PC-9 (cell line): ENCODE measurements at regions not wholly inside any gene's neighbourhood (a gene's known extent, or its start where the extent isn't known, plus 50 kb on each side); places are given as distances from the start of the nearest gene placed in this dataset.

Source experiments
- BruUV-seq: library from RNA; stranded (reverse); fragments of 400-500 nt; replicated peaks from 2 replicates; lab custom pipeline; 2021; lab: Mats Ljungman, UMichigan
- CTCF ChIA-PET: fragments of 300-600 bp; sonication (Branson Sonifier 250); formaldehyde crosslinking; loops from one replicate; lab custom pipeline; 2022; ENCODE audit warnings: antibody characterized with exemption; lab: Charles Lee
- POLR2A ChIA-PET: fragments of 300-600 bp; sonication (Branson Sonifier 250); formaldehyde crosslinking; loops from one replicate; lab custom pipeline; 2022; ENCODE audit warnings: antibody characterized with exemption; ENCODE audit not compliant: unreplicated experiment; lab: Charles Lee
- DNase-seq, 2 experiments: peaks; one replicate each; pipeline versions ENCODE4 v3.0.0 to v3.0.0-alpha.2; 2015 to 2022; ENCODE audit warnings: mixed read lengths in 1 of 2
- H2AFZ ChIP-seq: fragments of 200-600 bp; sonication (generic); 2 replicates; pipeline ENCODE4 v1.8.1; 2017; ENCODE audit warnings: antibody characterized with exemption
- H3F3A ChIP-seq: fragments of 200-600 bp; sonication (generic); 2 replicates; pipeline ENCODE4 v1.8.1; 2017; ENCODE audit warnings: antibody characterized with exemption, mild to moderate bottlenecking, low read depth; ENCODE audit not compliant: insufficient read depth
- H3K27ac ChIP-seq: fragments of 200-600 bp; sonication (generic); 2 replicates; pipeline ENCODE4 v1.6.1; 2016; ENCODE audit warnings: mixed run types
- H3K27me3 ChIP-seq: fragments of 200-600 bp; sonication (generic); 2 replicates; pipeline ENCODE4 v1.6.1; 2016; ENCODE audit warnings: low read depth, mixed run types; ENCODE audit not compliant: insufficient read depth
- H3K36me3 ChIP-seq: fragments of 200-600 bp; sonication (generic); 2 replicates; pipeline ENCODE4 v1.6.1; 2016; ENCODE audit warnings: low read depth, mixed run types
- H3K4me1 ChIP-seq: fragments of 200-600 bp; sonication (generic); replicated peaks from 2 replicates; pipeline ENCODE4 v1.6.1; 2016; ENCODE audit warnings: mixed run types; ENCODE audit not compliant: insufficient read depth
- H3K4me2 ChIP-seq: fragments of 200-600 bp; sonication (generic); 2 replicates; pipeline ENCODE4 v1.6.1; 2017; ENCODE audit warnings: mixed run types
- H3K4me3 ChIP-seq: fragments of 200-600 bp; sonication (generic); 2 replicates; pipeline ENCODE4 v1.6.1; 2016; ENCODE audit warnings: mixed run types
- H3K79me2 ChIP-seq: fragments of 200-600 bp; sonication (generic); 2 replicates; pipeline ENCODE4 v1.6.1; 2017; ENCODE audit warnings: low read depth, mixed run types
- H3K9me2 ChIP-seq: fragments of 200-600 bp; sonication (generic); 2 replicates; pipeline ENCODE4 v1.8.1; 2017; ENCODE audit warnings: mild to moderate bottlenecking; ENCODE audit not compliant: insufficient read depth
- H3K9me3 ChIP-seq: fragments of 200-600 bp; sonication (generic); 2 replicates; pipeline ENCODE4 v1.8.1; 2016; ENCODE audit warnings: low read depth; ENCODE audit not compliant: insufficient read depth
- H4K20me1 ChIP-seq: fragments of 200-600 bp; sonication (generic); 2 replicates; pipeline ENCODE4 v1.8.1; 2017; ENCODE audit not compliant: insufficient read depth
- EZH2 ChIP-seq: fragments of 200-600 bp; sonication (generic); IDR thresholded peaks from 2 replicates; pipeline ENCODE4 v1.8.0; 2017; ENCODE audit warnings: antibody characterized with exemption, low read depth
- intact Hi-C: fragments of 100-400 bp; cut with micrococcal nuclease; formaldehyde crosslinking; loops from one replicate; pipeline ENCODE4 v1.10.0; 2022; ENCODE audit not compliant: unreplicated experiment
- TF ChIP-seq, protein P1 (sequence below): fragments of 200-600 bp; sonication (generic); conservative IDR thresholded peaks from 2 replicates; pipeline ENCODE4 v1.6.1; 2017; ENCODE audit warnings: mixed run types, antibody characterized with exemption, mild to moderate bottlenecking, moderate library complexity

DNA sequence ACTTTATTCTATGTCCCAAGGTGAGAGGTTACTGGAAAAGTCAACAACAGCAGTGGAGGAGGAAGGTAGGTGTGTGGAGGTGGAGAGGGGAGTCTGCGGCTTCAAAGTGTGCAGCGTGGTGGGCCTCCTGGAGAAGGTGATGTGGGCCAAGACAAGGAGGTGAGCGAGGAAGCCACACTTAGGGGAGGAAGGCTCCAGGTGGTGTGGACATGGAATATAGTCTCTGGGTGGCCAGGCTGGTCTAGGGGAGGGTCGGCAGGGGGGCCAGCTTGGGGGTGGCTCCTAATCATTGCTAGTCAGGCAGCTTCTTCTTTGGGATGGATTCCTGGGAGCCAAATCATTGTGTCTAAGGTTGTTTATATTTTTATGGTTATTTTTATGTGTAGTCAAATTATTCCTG is 111.5 kb upstream of the CDH4 start:
- H3K4me1 ChIP-seq = no peaks in the 10 kb centered on the region
- H3K9me2 ChIP-seq = no peaks in the 10 kb centered on the region
- ChIA-PET POLR2A (no interaction called here), CTCF (no interaction called here)
- no TSS peak for BruUV-seq
- peaks cover 65% of the 10 kb centered on the region for H3K27me3 ChIP-seq
- DNase-seq = no peak
- H3F3A ChIP-seq = no peaks in the 10 kb centered on the region
- TF ChIP-seq, protein P1, sequence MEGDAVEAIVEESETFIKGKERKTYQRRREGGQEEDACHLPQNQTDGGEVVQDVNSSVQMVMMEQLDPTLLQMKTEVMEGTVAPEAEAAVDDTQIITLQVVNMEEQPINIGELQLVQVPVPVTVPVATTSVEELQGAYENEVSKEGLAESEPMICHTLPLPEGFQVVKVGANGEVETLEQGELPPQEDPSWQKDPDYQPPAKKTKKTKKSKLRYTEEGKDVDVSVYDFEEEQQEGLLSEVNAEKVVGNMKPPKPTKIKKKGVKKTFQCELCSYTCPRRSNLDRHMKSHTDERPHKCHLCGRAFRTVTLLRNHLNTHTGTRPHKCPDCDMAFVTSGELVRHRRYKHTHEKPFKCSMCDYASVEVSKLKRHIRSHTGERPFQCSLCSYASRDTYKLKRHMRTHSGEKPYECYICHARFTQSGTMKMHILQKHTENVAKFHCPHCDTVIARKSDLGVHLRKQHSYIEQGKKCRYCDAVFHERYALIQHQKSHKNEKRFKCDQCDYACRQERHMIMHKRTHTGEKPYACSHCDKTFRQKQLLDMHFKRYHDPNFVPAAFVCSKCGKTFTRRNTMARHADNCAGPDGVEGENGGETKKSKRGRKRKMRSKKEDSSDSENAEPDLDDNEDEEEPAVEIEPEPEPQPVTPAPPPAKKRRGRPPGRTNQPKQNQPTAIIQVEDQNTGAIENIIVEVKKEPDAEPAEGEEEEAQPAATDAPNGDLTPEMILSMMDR = no peak
- TF ChIP-seq EZH2 = no peak
- H3K79me2 ChIP-seq = no peaks in the 10 kb centered on the region
- H3K9me3 ChIP-seq = no peaks in the 10 kb centered on the region
- H2AFZ ChIP-seq = no peak overlapping the region
- no peak overlapping the region for H3K4me2 ChIP-seq
- no peaks in the 10 kb centered on the region for H4K20me1 ChIP-seq
- no peak overlapping the region for H3K27ac ChIP-seq
- intact Hi-C loops = no loop called here
- no peaks in the 10 kb centered on the region for H3K36me3 ChIP-seq
- H3K4me3 ChIP-seq = no peak overlapping the region

DNA sequence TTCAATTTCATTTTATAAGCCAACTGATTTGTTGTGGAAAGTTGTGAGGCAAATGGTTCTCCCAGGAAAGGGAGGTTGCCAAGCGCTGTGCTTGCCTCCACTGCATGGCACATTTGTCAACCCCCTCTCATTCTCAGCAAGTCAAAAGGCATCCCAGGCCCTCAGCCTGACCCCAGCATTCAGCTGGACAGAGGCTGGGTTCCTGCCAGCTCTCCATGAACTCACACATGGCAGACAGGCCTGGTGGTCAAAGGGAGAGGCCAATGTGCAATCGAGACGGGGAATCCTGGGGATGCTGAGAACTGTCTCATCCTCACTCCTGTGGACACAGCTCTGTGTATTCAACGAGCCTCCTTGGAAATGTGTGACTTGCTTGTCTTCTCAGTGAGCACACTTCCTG is 106.0 kb upstream of the CDH4 start:
- no peak for DNase-seq
- no peak for TF ChIP-seq EZH2
- TF ChIP-seq, protein P1 = no peak

DNA sequence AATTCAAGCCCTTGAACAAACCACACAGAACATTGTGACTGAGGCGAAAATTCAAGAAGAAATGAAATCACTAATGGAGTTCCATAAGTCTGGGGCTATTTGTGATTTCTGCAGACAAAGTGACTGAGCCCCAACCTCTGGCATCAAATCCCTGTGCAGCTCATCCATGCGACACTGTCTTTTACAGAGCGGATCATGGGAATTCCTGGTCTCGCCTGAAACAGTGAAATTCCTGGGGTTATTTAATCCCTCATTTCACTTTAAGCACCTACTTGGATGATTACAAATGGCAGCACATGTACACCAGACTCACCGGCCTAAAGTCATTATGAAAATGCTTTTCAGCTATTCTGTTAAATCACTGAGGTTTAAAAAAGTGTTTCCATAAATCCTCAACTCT is 102.4 kb upstream of the CDH4 start:
- Histone ChIP-seq H3K4me1 (no peaks in the 10 kb centered on the region), H3K79me2 (no peaks in the 10 kb centered on the region), H3K27me3 (peaks cover 35% of the 10 kb centered on the region), H3K9me2 (no peaks in the 10 kb centered on the region), H4K20me1 (no peaks in the 10 kb centered on the region), H3K4me3 (no peak overlapping the region), H3K36me3 (no peaks in the 10 kb centered on the region), H3K9me3 (no peaks in the 10 kb centered on the region), H3K4me2 (no peak overlapping the region), H3F3A (no peaks in the 10 kb centered on the region), H3K27ac (no peak overlapping the region), H2AFZ (no peak overlapping the region)
- ChIA-PET CTCF (no interaction called here), POLR2A (no interaction called here)
- no TSS peak for BruUV-seq
- TF ChIP-seq, protein P1 = no peak
- intact Hi-C loops = no loop called here
- DNase-seq = no peak

More for the DNA sequence above, 106.0 kb upstream of the CDH4 start:
- Histone ChIP-seq H3K27me3 (peaks cover 36% of the 10 kb centered on the region), H3K27ac (no peak overlapping the region), H3F3A (no peaks in the 10 kb centered on the region), H3K79me2 (no peaks in the 10 kb centered on the region), H3K4me3 (no peak overlapping the region), H3K9me2 (no peaks in the 10 kb centered on the region), H3K36me3 (no peaks in the 10 kb centered on the region), H3K4me2 (no peak overlapping the region), H3K4me1 (no peaks in the 10 kb centered on the region), H2AFZ (no peak overlapping the region), H4K20me1 (no peaks in the 10 kb centered on the region), H3K9me3 (no peaks in the 10 kb centered on the region)
- POLR2A ChIA-PET = no interaction called here
- intact Hi-C loops = no loop called here
- BruUV-seq = no TSS peak
- CTCF ChIA-PET = no interaction called here
